Kidney (tissue), 13 donors: ENCODE measurements at regions not wholly inside any gene's neighbourhood (a gene's known extent, or its start where the extent isn't known, plus 50 kb on each side); places are given as distances from the start of the nearest gene placed in this dataset.

Experiments used
- DNase-seq, 5 donors: peaks; one replicate each; pipeline ENCODE4 v3.0.0-alpha.2; 2013 to 2020
- FAIRE-seq: peaks from 2 replicates; lab custom pipeline; 2012; peaks lifted over from hg19 to GRCh38; lab: Jason Lieb, UNC
- H3K27ac ChIP-seq, 2 donors: one replicate each; pipeline ENCODE4 v1.7.0; 2013; ENCODE audit warnings: low read depth in 2 of 2, low read length in 2 of 2, inconsistent platforms in 1 of 2
- H3K27me3 ChIP-seq: one replicate; pipeline ENCODE4 v1.7.1; 2013; ENCODE audit warnings: low read length, inconsistent platforms; ENCODE audit not compliant: control insufficient read depth, insufficient read depth
- H3K36me3 ChIP-seq, 3 donors: one replicate each; pipeline versions ENCODE4 v1.7.0 to v1.7.1; 2013; ENCODE audit warnings: low read length in 3 of 3, control low read depth in 1 of 3, inconsistent platforms in 1 of 3; ENCODE audit not compliant: insufficient read depth in 3 of 3, control insufficient read depth in 2 of 3
- H3K4me1 ChIP-seq, 3 donors: one replicate each; pipeline versions ENCODE4 v1.7.0 to v1.7.1; 2013; ENCODE audit warnings: low read length in 3 of 3, inconsistent platforms in 1 of 3, low read depth in 1 of 3; ENCODE audit not compliant: control insufficient read depth in 2 of 3, insufficient read depth in 2 of 3
- H3K4me3 ChIP-seq, 3 donors: one replicate each; pipeline versions ENCODE4 v1.7.0 to v1.8.1; 2013; ENCODE audit warnings: low read length in 3 of 3, control low read depth in 1 of 3, inconsistent platforms in 1 of 3
- H3K9ac ChIP-seq, 3 donors: one replicate each; pipeline versions ENCODE4 v1.7.0 to v1.7.1; 2013; ENCODE audit warnings: low read length in 3 of 3, control low read depth in 1 of 3, inconsistent platforms in 1 of 3
- H3K9me3 ChIP-seq, 3 donors: one replicate each; pipeline versions ENCODE4 v1.7.0 to v1.7.1; 2013; ENCODE audit warnings: low read length in 3 of 3, control low read depth in 1 of 3, inconsistent platforms in 1 of 3; ENCODE audit not compliant: control insufficient read depth in 2 of 3, insufficient read depth in 1 of 3
- CTCF ChIP-seq: IDR thresholded peaks from 3 replicates; pipeline ENCODE4 v1.5.1; 2012; ENCODE audit warnings: mild to moderate bottlenecking, moderate library complexity, borderline replicate concordance; ENCODE audit not compliant: insufficient read depth; ENCODE audit errors: extremely low read depth
- intact Hi-C: fragments of 100-400 bp; cut with DNase I; formaldehyde crosslinking; loops from one replicate; pipeline ENCODE4 v1.11.1; 2022
- donor health status: control.
- donor health status: control.
- donor health status: control.
- donor health status: control.
- donor health status: control.
- donor health status: DM: yes; HTN: yes; CAD: no.
- donor health status: Normal renal cell carcinoma (clear cell type).

- no peaks in the 10 kb centered on the region for H3K4me1 ChIP-seq
- intact Hi-C loops: no loop called here
- no peak overlapping the region for H3K4me3 ChIP-seq
- H3K9ac ChIP-seq: no peak overlapping the region
- no peaks in the 10 kb centered on the region for H3K9me3 ChIP-seq
- no peak for TF ChIP-seq CTCF
- no peaks in the 10 kb centered on the region for H3K27me3 ChIP-seq
- DNase-seq: no peak
- FAIRE-seq: no peak
- no peaks in the 10 kb centered on the region for H3K36me3 ChIP-seq
- no peak overlapping the region for H3K27ac ChIP-seq
These were observed 157.1 kb downstream of the MC4R start for GRCh38 chr18:60215432-60215831.

GRCh38 chr18:60209042-60209441 lies 163.5 kb downstream of the MC4R start:
- DNase-seq: no peak
- Histone ChIP-seq H3K36me3 (no peaks in the 10 kb centered on the region), H3K27me3 (no peaks in the 10 kb centered on the region), H3K9me3 (no peaks in the 10 kb centered on the region), H3K4me3 (no peak overlapping the region), H3K27ac (no peak overlapping the region), H3K4me1 (no peaks in the 10 kb centered on the region), H3K9ac (no peak overlapping the region)
- no peak for TF ChIP-seq CTCF
- intact Hi-C loops: no loop called here
- FAIRE-seq: no peak

GRCh38 chr18:60202708-60203107 lies 169.9 kb downstream of the MC4R start:
- Histone ChIP-seq H3K27ac (no peak overlapping the region), H3K27me3 (no peaks in the 10 kb centered on the region), H3K36me3 (no peaks in the 10 kb centered on the region), H3K4me3 (no peak overlapping the region), H3K4me1 (no peaks in the 10 kb centered on the region), H3K9ac (no peak overlapping the region), H3K9me3 (no peaks in the 10 kb centered on the region)
- FAIRE-seq: no peak
- DNase-seq: no peak
- TF ChIP-seq CTCF: no peak
- intact Hi-C loops: no loop called here

GRCh38 chr18:60200558-60200957 lies 172.0 kb downstream of the MC4R start:
- no peaks in the 10 kb centered on the region for H3K27me3 ChIP-seq
- H3K4me1 ChIP-seq: no peaks in the 10 kb centered on the region
- H3K4me3 ChIP-seq: no peak overlapping the region
- FAIRE-seq: no peak
- no peak overlapping the region for H3K27ac ChIP-seq
- no peak for TF ChIP-seq CTCF
- no peaks in the 10 kb centered on the region for H3K9me3 ChIP-seq
- no peak overlapping the region for H3K9ac ChIP-seq
- DNase-seq: no peak
- intact Hi-C loops: no loop called here
- no peaks in the 10 kb centered on the region for H3K36me3 ChIP-seq
